Heart left ventricle (tissue), 16 donors: ENCODE measurements at regions not wholly inside any gene's neighbourhood (a gene's known extent, or its start where the extent isn't known, plus 50 kb on each side); places are given as distances from the start of the nearest gene placed in this dataset.
"Not testable (repeated sequence)": the region's sequence is repeated elsewhere in the genome, so short reads cannot be mapped to it uniquely, and the experiment has no call there.

Source experiments
- ATAC-seq, 4 donors: fragments of 200-7000 bp; cut with Tn5 transposase; one replicate each; pipeline ENCODE4 v1.9.1; 2020 to 2022; ENCODE audit warnings: moderate library complexity in 4 of 4, mild to moderate bottlenecking in 3 of 4, moderate number of reproducible peaks in 1 of 4
- DNase-seq, 5 donors: peaks; one replicate each; pipeline ENCODE4 v3.0.0-alpha.2; 2020
- H3K27ac ChIP-seq, 12 donors: fragments of 200-600 bp; sonication (generic) in 4 of 12; one replicate each; pipeline versions ENCODE4 v1.5.0 to v1.8.0; 2016 to 2022; ENCODE audit warnings: mild to moderate bottlenecking in 2 of 12
- H3K27me3 ChIP-seq, 9 donors: fragments of 200-600 bp; sonication (generic) in 2 of 9; one replicate each; pipeline versions ENCODE4 v1.5.1 to v1.8.0; 2016 to 2022; ENCODE audit warnings: mild to moderate bottlenecking in 3 of 9
- H3K36me3 ChIP-seq, 9 donors: fragments of 200-600 bp; sonication (generic) in 2 of 9; one replicate each; pipeline versions ENCODE4 v1.5.0 to v1.8.0; 2018 to 2022; ENCODE audit warnings: mild to moderate bottlenecking in 2 of 9
- H3K4me1 ChIP-seq, 12 donors: fragments of 200-600 bp; sonication (generic) in 4 of 12; one replicate each; pipeline versions ENCODE4 v1.5.0 to v1.8.0; 2016 to 2022; ENCODE audit warnings: mild to moderate bottlenecking in 3 of 12
- H3K4me3 ChIP-seq, 12 donors: fragments of 200-600 bp; sonication (generic) in 4 of 12; one replicate each; pipeline versions ENCODE4 v1.5.0 to v1.8.0; 2017 to 2022; ENCODE audit warnings: mild to moderate bottlenecking in 9 of 12, moderate library complexity in 4 of 12
- H3K9me3 ChIP-seq, 12 donors: fragments of 200-600 bp; sonication (generic) in 4 of 12; one replicate each; pipeline versions ENCODE4 v1.5.0 to v1.8.0; 2016 to 2022; ENCODE audit warnings: mild to moderate bottlenecking in 1 of 12
- CTCF ChIP-seq, 12 donors: fragments of 200-600 bp; sonication (generic) in 4 of 12; IDR thresholded peaks; one replicate each; pipeline versions ENCODE4 v1.5.0 to v1.8.0; 2018 to 2022; ENCODE audit warnings: antibody characterized with exemption in 12 of 12, mild to moderate bottlenecking in 5 of 12
- POLR2A ChIP-seq, 2 donors: fragments of 450-650 bp; IDR thresholded peaks; one replicate each; pipeline ENCODE4 v1.6.1; 2017; ENCODE audit warnings: antibody characterized with exemption in 2 of 2, mild to moderate bottlenecking in 2 of 2, moderate library complexity in 2 of 2
- WGBS, 4 donors: extraction: QIAGEN DNeasy Blood & Tissue Kit in 2 of 4; methylation state at CpG; one replicate each; pipeline versions ENCODE4 v1.1.5 to v1.1.7; 2013 to 2018; 5-methylcytosine and 5-hydroxymethylcytosine counted together
- intact Hi-C, 10 donors: fragments of 100-400 bp; cut with DNase I; formaldehyde crosslinking; loops; one replicate each; pipeline versions ENCODE4 v1.11.1 to v1.14.2; 2022
- donor health status: ischemic (EF 13 %, LVEDD 7.1; RV severe dilation, severe dysfunction).
- donor health status: healthy with polysubstance abuse.
- donor health status: DM: no; HTN: yes; CAD: no.
- donor health status: DM: no; HTN: no; CAD: no.
- donor health status: ischemic (EF 25% LVEDD 6.9; RV normal size, moderate dysfunction).
- donor health status: ischemic (EF 25% LVEDD 5.7; RV mildly dilated, moderate dysfunction).
- donor health status: healthy.
- donor health status: DM: yes; HTN: yes; CAD: no.
- donor health status: ischemic (EF 35%, LVEDD 5.7; RV mildly dilated, moderate dysfunction).
- donor health status: nonischemic (EF 11% LVEDD 7.7; RV severe dilation, severe dysfunction).
- donor health status: DM: yes; HTN: yes; CAD: no.
- donor health status: PGD.
- donor health status: ischemic (EF 29% LVEDD 5.4; RV normal size, mild dysfunction).
- donor health status: nonischemic (EF 23%, LVEDD 6.1; RV moderate dilation, normal function).

- DNase-seq (no peak), ATAC-seq (no peak)
- H3K27ac ChIP-seq: no peak overlapping the region
- H3K4me3 ChIP-seq: no peak overlapping the region
- no peaks in the 10 kb centered on the region for H3K36me3 ChIP-seq
- TF ChIP-seq CTCF (IDR thresholded peaks at IDR 0.05) (no peak), POLR2A (IDR thresholded peaks at IDR 0.05) (no peak)
- peaks cover 0 to 3% (median 0%) of the 10 kb centered on the region in 12 donors for H3K4me1 ChIP-seq
- no peaks in the 10 kb centered on the region for H3K9me3 ChIP-seq
- intact Hi-C loops: loop anchor here in 7 of 10 donors (10.0 kb wide), 7 partner anchors 175 to 945 kb away; partner anchors contain the start of gene THBS1 (in 1 of the 7)
- no peaks in the 10 kb centered on the region for H3K27me3 ChIP-seq
Observed at GRCh38 chr15:38809621-38810020, 245.0 kb upstream of the RASGRP1 start.

GRCh38 chr15:38810686-38811085 is 246.1 kb upstream of the RASGRP1 start:
- Histone ChIP-seq H3K9me3 (no peaks in the 10 kb centered on the region), H3K27ac (no peak overlapping the region), H3K27me3 (no peaks in the 10 kb centered on the region), H3K4me1 (peaks cover 0 to 3% (median 0%) of the 10 kb centered on the region in 12 donors), H3K36me3 (no peaks in the 10 kb centered on the region), H3K4me3 (no peak overlapping the region)
- 64 to 79% (median 73%) methylated on average over 2 of the region's 2 CpGs for WGBS, 4 donors
- DNase-seq (no peak), ATAC-seq (no peak)
- intact Hi-C loops: loop anchor here in 7 of 10 donors (10.0 kb wide), 7 partner anchors 174 to 944 kb away; partner anchors contain the start of gene THBS1 (in 1 of the 7)
- no peak for TF ChIP-seq POLR2A (IDR thresholded peaks at IDR 0.05)
- no peak for TF ChIP-seq CTCF (IDR thresholded peaks at IDR 0.05)

GRCh38 chr15:38814254-38814653 is 249.6 kb upstream of the RASGRP1 start:
- not testable (repeated sequence) for H3K27me3 ChIP-seq, H3K27ac ChIP-seq, ATAC-seq, H3K36me3 ChIP-seq, DNase-seq, H3K9me3 ChIP-seq, H3K4me3 ChIP-seq, H3K4me1 ChIP-seq
- WGBS, 4 donors: 92 to 100% (median 93%) methylated on average over 1 of the region's 1 CpG
- intact Hi-C loops: loop anchor here in 7 of 10 donors (10.0 kb wide), 7 partner anchors 171 to 941 kb away; partner anchors contain the start of gene THBS1 (in 1 of the 7)

GRCh38 chr15:38814891-38815290 is 250.3 kb upstream of the RASGRP1 start:
- no peaks in the 10 kb centered on the region for H3K36me3 ChIP-seq
- H3K27ac ChIP-seq: no peak overlapping the region
- no peaks in the 10 kb centered on the region for H3K9me3 ChIP-seq
- no peak overlapping the region for H3K4me3 ChIP-seq
- TF ChIP-seq CTCF (IDR thresholded peaks at IDR 0.05): no peak
- TF ChIP-seq POLR2A (IDR thresholded peaks at IDR 0.05): no peak
- ATAC-seq: no peak
- WGBS, 4 donors: 70 to 95% (median 87%) methylated on average over 1 of the region's 1 CpG
- DNase-seq: no peak
- intact Hi-C loops: loop anchor here in 8 of 10 donors (5.0 to 10.0 kb wide), 12 partner anchors 170 to 942 kb away; partner anchors contain the start of gene THBS1 (in 4 of the 8)
- peaks cover 0 to 9% (median 0%) of the 10 kb centered on the region in 12 donors for H3K4me1 ChIP-seq
- no peaks in the 10 kb centered on the region for H3K27me3 ChIP-seq
